GM19238 (cell line): ENCODE measurements at regions not wholly inside any gene's neighbourhood (a gene's known extent, or its start where the extent isn't known, plus 50 kb on each side); places are given as distances from the start of the nearest gene placed in this dataset.
"Not testable (repeated sequence)": the region's sequence is repeated elsewhere in the genome, so short reads cannot be mapped to it uniquely, and the experiment has no call there.

Experiments used
- DNase-seq: peaks from one replicate; pipeline ENCODE4 v3.0.0; 2011; ENCODE audit warnings: low spot score; ENCODE audit not compliant: insufficient read length

DNA sequence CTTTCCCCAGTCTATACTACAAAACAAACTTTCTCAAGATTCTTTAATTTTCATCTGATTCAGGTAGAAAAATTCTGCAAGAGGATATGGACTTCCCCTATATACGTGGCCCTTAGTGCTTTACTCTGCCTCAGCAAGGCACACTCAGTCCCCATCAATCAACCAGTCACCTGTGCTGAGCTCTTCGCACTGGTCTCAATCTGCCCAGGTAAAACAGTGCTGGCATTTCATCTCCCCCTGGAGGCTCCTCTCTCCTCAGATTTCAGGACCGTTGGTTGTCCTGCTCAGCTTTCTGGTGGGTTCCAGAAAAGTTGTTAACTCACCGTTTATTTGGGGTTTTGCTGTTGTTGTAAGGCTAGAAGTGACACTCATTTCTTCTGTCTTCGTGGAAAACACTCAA, 518.1 kb downstream of the TRIML1 start:
- no peak for DNase-seq

DNA sequence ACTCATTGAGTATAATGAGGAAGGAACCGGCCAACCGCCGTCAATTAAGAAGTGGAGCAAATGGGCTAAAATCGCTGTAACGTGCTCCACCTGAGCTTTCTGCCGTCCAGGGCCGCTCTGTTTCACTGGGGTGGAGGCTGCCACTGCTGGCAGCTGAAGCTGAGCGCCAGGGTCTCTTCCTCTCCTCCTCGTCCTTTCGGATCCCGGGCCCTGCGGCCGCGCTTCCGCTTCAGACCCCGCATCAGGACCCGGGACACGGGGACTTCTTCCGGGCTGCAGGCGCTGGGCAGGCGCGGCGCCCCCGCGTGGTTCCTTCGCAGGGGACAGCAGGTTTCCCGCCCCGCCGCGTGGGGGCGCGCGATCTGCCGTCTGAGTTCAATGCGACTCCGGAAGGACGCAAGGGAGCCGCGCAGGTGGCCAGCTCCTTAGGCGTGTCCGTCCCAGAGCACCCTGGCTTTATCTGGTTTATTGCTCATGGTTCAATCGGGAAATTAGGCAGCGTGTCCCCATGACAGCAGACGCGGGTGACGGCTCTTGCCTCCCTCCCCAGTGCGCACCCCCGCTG, 519.8 kb downstream of the TRIML1 start:
- DNase-seq = no peak

DNA sequence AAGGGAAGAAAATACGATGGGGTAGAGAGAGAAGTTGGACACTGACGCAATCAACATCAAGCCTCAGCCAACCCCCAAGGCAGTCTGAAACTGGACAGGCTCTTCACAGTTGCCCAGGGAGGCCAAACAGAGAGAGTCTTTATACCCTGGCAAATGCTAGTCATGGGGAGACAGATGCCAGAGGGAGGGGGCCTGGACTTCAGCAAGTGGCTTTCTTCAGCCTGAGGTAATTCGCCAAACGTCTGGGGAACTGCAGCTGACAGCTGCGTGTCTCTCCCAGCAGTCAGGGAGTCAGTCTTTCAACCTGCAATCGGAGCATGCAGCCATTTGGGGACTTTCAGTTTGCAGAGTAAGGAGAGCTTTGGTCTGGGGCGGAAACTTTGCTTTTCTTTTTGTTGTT, 521.6 kb downstream of the TRIML1 start:
- DNase-seq = no peak

DNA sequence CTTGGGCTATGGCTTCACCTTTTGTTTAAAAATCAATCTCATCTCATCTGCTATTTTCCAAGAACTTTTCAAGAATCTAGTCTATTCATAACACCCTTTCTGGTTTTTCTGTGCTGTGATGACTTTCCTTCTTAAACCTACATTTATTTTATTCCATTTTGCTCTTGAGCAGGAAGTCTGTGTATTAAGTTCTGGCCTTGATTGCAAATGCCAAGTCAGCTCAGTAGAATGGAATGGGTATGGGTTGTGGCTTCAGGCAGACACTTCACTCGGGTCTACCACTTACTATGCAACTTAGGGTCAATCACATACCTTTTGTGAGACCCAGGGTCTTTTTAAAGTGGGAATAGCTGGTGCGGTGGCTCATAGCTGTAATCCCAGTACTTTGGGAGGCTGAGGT, 522.3 kb downstream of the TRIML1 start:
- DNase-seq = no peak

DNA sequence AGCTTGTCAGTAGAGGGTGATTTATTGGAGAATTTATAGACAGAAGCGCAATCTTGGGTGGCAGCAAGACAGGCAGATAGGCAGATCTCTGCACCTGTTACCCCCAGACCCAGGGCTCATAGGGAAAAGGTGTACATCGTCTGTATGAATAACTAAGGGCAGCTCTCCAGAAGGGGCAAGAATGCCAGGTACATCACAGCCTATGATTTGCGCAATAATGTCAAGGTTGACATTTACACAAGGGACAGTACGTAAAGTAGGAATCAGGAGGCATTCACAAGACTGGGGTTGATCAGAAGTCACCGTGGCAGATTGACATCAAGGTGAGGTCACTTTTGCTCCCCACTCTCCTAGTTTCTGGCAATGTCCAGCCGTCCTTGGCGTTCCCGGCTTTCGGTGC, 524.1 kb downstream of the TRIML1 start:
- no peak for DNase-seq

DNA sequence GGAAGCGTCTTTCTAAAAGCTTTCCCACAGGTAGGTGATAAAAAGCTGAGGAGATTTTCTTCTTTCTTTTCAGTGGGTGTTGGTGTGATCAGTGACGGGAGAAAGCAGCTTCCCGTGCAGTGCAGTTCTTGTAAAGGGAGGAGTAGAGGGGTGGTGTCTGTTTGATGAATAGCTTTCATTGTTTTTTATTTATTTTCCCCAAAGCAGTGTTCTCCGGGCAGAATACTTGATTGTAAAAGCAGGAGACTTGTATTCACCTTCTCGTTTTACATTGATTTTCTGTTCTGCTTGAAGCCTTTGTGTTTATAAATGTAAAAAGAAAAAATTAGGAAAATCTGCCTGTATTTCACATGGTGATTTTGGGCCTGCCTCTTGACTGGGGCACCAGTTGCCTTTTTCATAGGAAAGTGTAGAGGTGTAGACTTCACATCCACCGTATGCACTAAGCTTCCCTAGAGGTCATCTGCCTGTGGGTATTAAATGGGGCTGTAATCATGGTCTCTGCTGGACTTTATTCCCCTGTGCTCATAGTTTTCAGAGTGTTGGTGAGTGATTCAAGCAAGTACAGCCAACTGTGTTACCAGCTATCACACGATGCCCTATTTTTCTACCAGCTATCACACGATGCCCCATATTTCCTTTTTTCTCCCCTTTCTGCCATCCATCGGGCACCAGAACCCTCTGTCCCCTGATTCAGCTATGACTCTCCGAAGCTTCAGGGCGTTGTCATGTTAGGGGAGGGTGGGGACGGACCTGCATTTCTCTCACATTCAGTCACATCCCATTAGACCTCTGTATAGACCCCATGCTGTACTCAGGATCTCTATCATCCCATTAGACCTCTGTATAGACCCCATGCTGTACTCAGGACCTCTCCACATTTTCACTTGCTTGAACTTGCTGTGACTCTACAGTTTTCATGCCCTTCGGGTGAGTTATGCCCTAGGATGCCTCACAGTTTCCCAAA, 526.5 kb downstream of the TRIML1 start:
- DNase-seq = no peak

DNA sequence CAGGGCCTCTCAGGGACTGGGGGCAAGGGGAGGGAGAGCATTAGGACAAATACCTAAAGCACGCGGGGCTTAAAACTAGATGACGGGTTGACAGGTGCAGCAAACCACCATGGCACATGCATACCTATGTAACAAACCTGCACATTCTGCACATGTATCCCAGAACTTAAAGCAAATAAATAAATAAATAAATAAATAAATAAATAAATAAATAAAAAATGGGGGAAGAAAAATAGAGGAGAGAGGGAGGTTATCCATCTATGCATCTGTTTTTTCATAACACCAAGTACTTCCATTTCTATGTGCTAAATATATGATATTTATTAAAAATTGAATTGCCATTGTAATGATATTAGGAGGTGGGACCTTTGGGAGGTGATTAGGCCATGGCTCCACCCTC, 539.5 kb downstream of the TRIML1 start:
- DNase-seq = not testable (repeated sequence)

DNA sequence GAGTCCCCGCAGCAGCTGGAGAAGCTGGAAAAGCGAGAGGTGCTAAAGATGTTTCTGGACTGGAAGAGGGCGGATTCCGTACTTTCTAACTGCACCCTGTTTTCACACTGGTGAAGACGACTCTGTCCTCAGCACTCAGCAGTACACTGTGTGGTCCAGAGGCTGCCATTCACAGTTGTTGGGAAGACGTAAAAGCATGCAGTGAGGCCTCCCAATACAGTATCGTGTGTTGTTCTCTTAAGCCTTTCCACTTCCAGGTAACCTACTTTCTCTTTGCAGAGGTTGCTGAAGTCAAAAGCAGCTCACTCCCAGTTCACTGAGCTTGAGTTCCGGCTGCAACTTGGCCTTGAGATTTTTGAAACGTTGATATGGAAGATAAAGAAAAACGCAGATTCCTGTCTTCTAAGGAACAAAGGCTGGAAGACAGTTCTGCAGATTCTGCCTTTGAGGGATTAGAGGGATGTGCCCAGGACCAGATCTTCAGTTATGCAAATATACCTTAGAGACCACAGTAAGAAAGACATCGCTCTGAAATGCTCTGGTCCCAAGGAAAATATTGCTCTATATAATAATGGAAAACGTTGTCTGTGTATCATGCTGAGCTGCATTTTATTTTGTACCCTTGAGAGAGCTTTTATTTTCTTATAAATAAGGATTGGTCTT, 540.9 kb downstream of the TRIML1 start:
- DNase-seq = no peak

DNA sequence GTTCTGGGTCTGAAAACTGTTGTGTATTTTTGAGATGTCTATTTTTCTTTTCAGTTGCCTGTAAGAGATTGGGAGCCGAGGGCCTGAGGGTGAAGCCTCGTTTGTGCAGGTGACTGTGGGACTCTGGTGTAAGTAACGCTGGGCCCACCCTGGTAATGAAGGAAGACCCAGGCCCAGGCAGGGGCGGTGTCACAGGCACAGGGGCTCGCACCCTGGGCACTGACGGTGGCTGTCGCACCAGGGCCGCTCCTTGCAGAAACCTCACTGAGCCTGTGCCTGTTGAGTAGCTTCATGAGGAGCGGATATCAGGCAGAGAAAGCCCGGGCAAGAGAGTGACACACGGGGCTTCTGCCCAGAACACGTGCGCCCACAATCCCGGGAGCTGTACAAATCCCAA, 541.4 kb downstream of the TRIML1 start:
- DNase-seq = no peak

DNA sequence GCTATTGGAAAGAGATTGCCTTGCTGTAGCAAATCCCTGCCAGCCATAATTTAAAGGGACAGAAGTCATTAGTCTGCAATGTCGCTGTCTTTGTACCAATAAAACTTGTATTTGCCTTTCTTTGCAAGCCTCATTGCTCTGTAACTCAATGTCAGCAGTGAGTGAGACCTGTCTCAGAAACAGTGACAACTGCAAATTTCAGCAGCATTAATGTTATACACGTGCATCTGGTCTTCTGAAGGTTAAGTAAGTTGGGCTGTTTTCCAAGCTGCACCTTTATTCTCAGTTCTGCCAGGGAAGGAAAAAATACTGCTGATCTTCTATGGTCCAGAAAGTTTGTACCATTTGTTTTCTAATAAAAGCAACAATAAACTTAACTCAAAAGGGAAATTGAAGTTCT, 543.1 kb downstream of the TRIML1 start:
- DNase-seq = no peak

DNA sequence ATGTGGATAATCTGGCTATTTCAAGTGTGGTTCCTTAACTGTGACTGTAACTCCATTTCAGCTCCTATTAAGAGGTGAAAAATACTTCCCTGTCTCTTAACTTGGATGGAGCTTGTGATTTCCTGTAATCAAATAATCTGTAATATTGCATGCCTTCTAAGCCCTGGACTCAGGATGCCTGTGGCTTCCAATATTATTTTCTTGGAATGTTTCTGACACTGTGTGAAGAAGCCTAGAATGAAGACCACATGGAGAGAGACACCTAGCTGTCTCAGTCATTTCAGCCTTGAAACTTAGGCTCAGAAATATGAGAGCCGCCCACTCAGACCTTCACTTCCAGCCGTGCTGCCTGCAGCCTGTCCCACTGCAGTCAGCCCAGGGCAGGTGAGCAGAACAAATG, 544.3 kb downstream of the TRIML1 start:
- DNase-seq = no peak

DNA sequence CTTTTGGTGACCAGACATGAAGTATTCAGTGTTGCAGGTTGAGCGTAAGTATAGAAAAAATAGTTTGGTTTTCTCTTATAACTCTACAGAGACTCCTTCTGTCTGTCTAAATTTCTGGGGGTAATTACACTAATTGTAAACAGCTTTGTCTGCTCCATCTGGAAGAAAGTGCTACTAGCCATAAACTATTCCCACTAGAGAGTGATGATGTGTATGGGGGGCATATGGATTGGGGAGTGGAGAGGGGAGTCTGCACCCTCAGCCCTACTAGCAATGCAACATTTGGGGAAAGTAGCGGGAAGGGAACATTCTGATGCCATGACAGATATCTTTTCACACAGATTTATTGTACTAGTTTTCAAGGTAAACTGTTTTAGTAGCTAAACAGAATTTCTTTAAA, 549.7 kb downstream of the TRIML1 start:
- no peak for DNase-seq

DNA sequence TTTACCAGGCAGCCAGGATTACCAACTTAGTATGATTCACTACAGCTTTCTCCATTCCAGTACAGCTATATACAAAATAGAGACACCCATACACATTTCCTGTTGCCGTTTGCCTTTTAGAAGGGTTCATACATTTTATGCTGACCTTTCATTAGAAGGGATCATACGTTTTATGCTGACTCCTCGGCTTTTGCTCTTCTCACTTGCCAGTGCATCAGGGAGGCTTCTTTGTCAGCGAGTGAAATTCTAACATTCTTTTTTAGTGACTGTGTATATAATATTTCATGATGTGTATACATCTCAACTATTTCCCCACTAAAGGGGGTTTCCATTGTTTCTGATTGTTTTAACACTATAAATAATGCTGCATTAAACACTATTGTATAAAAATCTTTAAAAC, 552.6 kb downstream of the TRIML1 start:
- DNase-seq = no peak

DNA sequence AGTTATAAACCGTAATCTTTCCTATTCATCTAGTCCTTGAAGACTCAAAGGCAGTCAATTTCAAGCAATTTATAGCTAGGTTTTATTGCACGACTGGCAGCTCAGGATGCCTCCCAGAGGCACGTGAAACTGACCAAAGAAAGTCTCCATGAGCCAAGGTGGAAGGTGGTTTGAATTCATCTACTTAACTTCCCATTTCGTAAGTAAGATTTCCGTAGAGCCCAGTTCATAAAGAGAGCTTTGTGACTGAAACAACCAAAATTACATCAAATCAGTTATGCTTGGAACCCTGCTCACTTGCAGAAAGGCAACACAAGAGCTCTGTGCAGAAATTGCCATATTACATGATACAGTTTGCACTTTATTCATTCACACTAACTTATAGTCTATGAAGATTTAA, 556.0 kb downstream of the TRIML1 start:
- DNase-seq = no peak

DNA sequence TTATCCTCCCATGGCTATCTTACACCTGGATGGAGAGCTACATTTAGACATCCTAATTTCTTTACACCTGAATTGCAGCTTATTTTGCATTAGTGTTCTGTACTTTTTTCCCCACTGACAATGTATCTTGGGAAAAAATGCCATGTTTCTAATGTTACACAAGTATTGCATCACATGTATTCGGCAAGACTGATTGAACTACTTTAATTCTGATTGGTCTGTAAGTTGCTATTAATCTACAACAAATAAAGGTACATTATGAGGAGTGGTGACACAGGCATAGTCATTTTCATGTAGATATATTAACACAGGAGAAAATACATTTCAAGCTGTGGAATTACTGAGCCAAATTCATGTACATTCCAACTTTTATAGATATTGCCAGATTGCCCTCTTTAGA, 558.0 kb downstream of the TRIML1 start:
- no peak for DNase-seq

DNA sequence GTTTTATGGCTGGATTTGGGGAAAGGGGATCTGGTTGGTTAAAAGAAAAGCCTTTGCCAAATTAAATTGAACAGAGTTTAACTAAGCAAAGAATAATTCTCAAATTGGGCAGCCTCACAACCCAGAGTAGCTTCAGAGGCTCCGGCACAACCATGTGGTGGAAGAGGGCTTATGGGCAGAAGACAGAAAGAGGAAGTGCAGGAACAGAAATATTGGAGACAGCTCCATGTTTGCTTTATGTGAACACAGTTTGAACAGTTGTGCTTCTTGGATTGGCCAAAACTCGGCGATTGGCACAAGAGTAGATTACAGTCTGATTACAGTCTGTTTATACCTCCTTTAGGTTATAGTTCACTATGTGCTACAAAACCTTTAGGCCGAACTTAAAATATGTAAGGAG, 562.7 kb downstream of the TRIML1 start:
- DNase-seq = no peak

DNA sequence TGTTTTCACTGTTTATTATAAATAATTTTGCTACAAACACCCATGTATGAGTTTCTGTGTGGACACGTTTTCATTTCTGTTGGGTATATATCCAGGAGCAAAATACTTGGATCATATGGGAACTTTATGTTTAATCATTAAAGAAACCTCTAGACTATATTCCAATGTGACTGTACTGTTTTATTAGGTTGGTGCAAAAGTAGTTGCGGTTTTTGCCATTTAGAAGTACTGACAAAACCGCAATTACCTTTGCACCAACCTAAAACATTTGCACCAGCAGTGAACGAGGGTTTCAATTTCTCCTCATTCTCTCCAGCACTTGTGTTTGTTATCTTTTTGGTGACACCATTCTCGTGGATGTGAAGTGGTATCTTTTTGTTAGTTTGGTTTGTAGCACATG, 565.0 kb downstream of the TRIML1 start:
- DNase-seq = no peak

DNA sequence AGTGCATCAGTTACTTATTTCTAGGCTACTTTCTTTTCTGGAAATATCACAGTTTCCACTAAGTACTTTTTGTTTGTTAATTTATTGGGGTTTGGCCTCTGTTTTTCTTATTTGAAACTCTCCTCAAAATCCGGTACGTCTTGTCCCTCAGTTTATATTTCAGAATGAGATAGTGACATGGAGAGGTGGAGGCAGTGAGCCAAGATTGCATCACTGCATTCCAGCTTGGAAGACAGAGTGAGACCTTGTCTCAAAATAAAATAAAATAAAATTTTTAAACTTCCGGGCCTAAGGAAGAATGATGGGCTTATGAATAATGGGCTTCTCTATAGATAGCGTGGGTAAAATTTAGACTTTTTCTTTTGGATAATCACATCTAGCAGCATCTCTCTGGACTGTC, 567.8 kb downstream of the TRIML1 start:
- no peak for DNase-seq

DNA sequence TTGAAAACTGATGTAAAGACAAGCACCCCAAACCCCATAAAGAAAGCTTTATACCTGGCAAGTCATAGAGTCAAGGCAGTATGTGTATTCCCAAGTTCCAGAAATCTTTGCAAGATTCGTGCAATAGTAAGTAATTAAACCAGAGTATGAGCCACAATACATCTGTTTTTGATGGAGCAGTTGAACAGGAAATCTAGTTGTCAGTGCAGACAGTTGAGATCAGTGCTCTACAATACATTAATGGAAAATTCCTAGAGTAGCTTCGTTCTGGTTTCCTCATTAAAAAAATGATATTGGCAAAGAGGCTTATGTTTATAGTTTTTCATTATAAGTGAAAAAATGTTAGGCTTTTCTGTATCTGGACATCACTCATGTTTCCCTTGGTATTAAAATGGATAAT, 575.3 kb downstream of the TRIML1 start:
- no peak for DNase-seq

DNA sequence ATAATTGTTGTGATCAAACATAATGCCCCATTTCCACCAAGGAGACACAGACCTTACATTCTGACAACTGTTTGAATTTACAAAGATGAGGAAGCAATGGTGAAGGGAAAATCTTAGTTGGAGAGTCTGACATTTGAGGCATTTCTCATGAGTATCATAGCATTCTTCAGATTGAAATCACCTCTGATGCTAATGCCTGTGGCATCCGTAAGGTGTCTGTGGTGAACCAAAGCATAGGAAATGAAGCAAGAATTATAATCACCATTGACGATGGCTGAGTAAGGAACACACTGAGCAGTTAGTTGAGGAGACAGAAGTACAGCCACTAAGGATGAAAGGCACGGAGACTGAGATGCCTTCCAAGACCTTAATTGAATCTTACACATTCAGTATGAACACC, 575.7 kb downstream of the TRIML1 start:
- no peak for DNase-seq

DNA sequence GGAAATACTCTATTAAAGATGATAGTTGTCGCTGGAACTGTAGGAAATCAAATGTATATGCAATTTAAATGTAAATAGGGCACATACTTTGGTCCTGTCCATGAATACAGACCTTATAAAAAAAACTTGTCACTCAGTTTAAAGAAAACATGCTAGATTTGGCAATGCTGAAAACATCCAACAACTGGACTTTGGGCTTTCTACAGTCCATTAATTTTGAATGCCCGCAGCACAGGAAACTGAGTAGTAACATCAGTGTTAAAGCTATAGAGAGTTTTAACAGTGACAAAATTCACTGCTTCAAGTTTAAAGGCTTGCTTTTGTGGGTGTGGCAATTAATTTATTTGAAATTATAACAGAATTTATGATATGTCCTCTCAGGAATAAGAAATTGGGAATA, 578.4 kb downstream of the TRIML1 start:
- no peak for DNase-seq

DNA sequence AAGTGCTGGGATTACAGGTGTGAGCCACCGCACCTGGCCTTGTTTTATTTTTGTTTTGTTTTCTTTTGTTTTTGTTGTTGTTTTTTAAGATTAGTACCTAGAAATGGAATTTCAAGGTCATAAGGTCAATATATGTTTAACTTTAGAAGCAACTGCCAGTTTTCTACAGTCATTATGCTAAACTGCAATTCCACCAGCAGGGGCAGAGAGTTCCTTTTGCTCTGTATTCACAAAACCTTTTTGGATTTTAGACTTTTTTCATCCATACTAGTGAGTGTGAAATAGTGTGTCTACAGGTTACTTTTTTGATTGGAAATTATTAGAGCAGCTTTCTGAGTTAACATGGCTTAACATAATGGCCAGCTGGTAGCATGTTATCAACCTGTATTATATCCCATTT, 580.6 kb downstream of the TRIML1 start:
- DNase-seq = no peak

DNA sequence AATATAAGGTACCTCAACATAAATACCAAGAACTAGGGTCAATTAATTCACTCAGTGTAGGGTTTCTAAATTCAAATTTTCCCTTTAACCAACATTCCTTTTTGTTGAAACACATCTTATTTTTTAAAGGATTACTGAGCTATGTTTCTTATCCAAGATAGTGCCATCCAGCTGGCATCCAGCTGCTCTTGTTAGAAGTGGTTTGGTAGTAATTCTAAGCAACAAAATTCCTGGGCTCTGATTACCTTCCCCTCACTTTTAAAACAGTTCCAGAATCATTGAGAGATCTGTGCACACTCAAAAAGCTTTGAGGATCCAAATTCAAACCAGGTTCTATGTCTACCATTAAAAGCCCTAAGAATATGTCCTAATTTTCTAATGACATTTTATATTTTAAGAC, 583.7 kb downstream of the TRIML1 start:
- no peak for DNase-seq
